Naive thymus-derived CD4-positive, alpha-beta T cell (primary cell): ENCODE measurements at regions not wholly inside any gene's neighbourhood (a gene's known extent, or its start where the extent isn't known, plus 50 kb on each side); places are given as distances from the start of the nearest gene placed in this dataset.
A peak's percentile ranks its signal among the peaks of the same experiment; 100 is the strongest.

ENCODE experiments used
- ATAC-seq: fragments of 150-1000 bp; cut with Tn5 transposase; 2 replicates; pipeline ENCODE4 v1.10.0; 2021; ENCODE audit warnings: mild to moderate bottlenecking, moderate library complexity
- CTCF ChIA-PET: fragments of 350-600 bp; sonication (Branson Sonifier 250); formaldehyde crosslinking; loops from one replicate; lab custom pipeline; 2021; ENCODE audit warnings: antibody characterized with exemption; lab: Charles Lee
- POLR2A ChIA-PET: fragments of 350-600 bp; sonication (Branson Sonifier 250); formaldehyde crosslinking; loops from one replicate; lab custom pipeline; 2021; ENCODE audit warnings: antibody characterized with exemption, inconsistent platforms; lab: Charles Lee
- DNase-seq, 9 donors: peaks; one replicate each; pipeline versions ENCODE4 v3.0.0 to v3.0.0-alpha.2; 2020 to 2022; ENCODE audit warnings: mixed read lengths in 1 of 9
- H3K27ac ChIP-seq: one replicate; pipeline ENCODE4 v1.7.0; 2013; ENCODE audit warnings: mild to moderate bottlenecking, low read depth, low read length, moderate library complexity
- H3K27me3 ChIP-seq, 2 donors: one replicate each; pipeline ENCODE4 v1.7.0; 2013; ENCODE audit warnings: low read length in 2 of 2, mild to moderate bottlenecking in 2 of 2, moderate library complexity in 2 of 2; ENCODE audit not compliant: control insufficient read depth in 2 of 2, insufficient read depth in 2 of 2
- H3K36me3 ChIP-seq, 3 experiments: 1 replicate in 2 of 3; 2 replicates in 1 of 3; pipeline ENCODE4 v1.7.0; 2013; ENCODE audit warnings: low read length in 3 of 3, mild to moderate bottlenecking in 3 of 3, moderate library complexity in 1 of 3; ENCODE audit not compliant: insufficient read depth in 3 of 3, control insufficient read depth in 2 of 3
- H3K4me1 ChIP-seq, 2 donors: one replicate each; pipeline ENCODE4 v1.7.0; 2013; ENCODE audit warnings: low read length in 2 of 2, mild to moderate bottlenecking in 2 of 2, moderate library complexity in 1 of 2; ENCODE audit not compliant: control insufficient read depth in 2 of 2, insufficient read depth in 2 of 2
- H3K4me3 ChIP-seq: 2 replicates; pipeline ENCODE4 v1.7.0; 2013; ENCODE audit warnings: mild to moderate bottlenecking, low read length
- H3K9me3 ChIP-seq, 3 experiments: 1 replicate in 2 of 3; 2 replicates in 1 of 3; pipeline ENCODE4 v1.7.0; 2013; ENCODE audit warnings: low read length in 3 of 3; ENCODE audit not compliant: control insufficient read depth in 2 of 3
- H3K27ac Mint-ChIP-seq, 9 donors: one replicate each; pipeline ENCODE4 v1.8.0; 2020 to 2022; ENCODE audit warnings: mixed read lengths in 9 of 9, mild to moderate bottlenecking in 8 of 9, moderate library complexity in 5 of 9, inconsistent platforms in 2 of 9
- H3K27me3 Mint-ChIP-seq, 5 donors: one replicate each; pipeline ENCODE4 v1.8.0; 2021 to 2022; ENCODE audit warnings: mixed read lengths in 5 of 5, mild to moderate bottlenecking in 1 of 5
- H3K36me3 Mint-ChIP-seq, 5 donors: one replicate each; pipeline ENCODE4 v1.8.0; 2020 to 2022; ENCODE audit warnings: mixed read lengths in 5 of 5, mild to moderate bottlenecking in 3 of 5, inconsistent platforms in 1 of 5
- H3K4me1 Mint-ChIP-seq, 7 donors: one replicate each; pipeline ENCODE4 v1.8.0; 2020 to 2022; ENCODE audit warnings: mixed read lengths in 7 of 7, mild to moderate bottlenecking in 3 of 7, inconsistent platforms in 1 of 7
- H3K4me3 Mint-ChIP-seq, 10 donors: one replicate each; pipeline ENCODE4 v1.8.0; 2020 to 2022; ENCODE audit warnings: mild to moderate bottlenecking in 10 of 10, mixed read lengths in 10 of 10, moderate library complexity in 6 of 10, inconsistent platforms in 2 of 10
- H3K9me3 Mint-ChIP-seq, 11 donors: one replicate each; pipeline ENCODE4 v1.8.0; 2020 to 2022; ENCODE audit warnings: mixed read lengths in 11 of 11, mild to moderate bottlenecking in 4 of 11, inconsistent platforms in 1 of 11, moderate library complexity in 1 of 11
- intact Hi-C, 2 donors: fragments of 100-400 bp; cut with micrococcal nuclease; formaldehyde crosslinking; loops; one replicate each; pipeline ENCODE4 v1.15.1; 2023

GRCh38 chr10:7486528-7486927 is 75.7 kb upstream of the SFMBT2 start:
- ChIA-PET POLR2A (interaction anchor here (0.6 kb wide), 1 partner anchor 21 kb away, joined by 3 read pairs; no protein-coding TSS in a partner anchor), CTCF (no interaction called here)
- Mint-ChIP-seq H3K27ac (peak overlapping the region in 7 of 9 donors; percentile 49 to 100 (median 78)), H3K4me1 (peaks cover 52 to 96% (median 85%) of the 10 kb centered on the region in 7 donors), H3K4me3 (peak overlapping the region in 5 of 10 donors; percentile 18 to 82 (median 42)), H3K36me3 (peaks cover 0 to 43% (median 6%) of the 10 kb centered on the region in 5 donors), H3K9me3 (peaks cover 0 to 24% (median 4%) of the 10 kb centered on the region in 11 donors), H3K27me3 (no peaks in the 10 kb centered on the region)
- no peaks in the 10 kb centered on the region for H3K9me3 ChIP-seq
- no peak overlapping the region for H3K27ac ChIP-seq
- intact Hi-C loops = loop anchor here in 1 of 2 donors (10.0 kb wide), 1 partner anchor 222 kb away; no protein-coding TSS in a partner anchor
- no peaks in the 10 kb centered on the region for H3K36me3 ChIP-seq
- no peak overlapping the region for H3K4me3 ChIP-seq
- peaks cover 47 to 60% of the 10 kb centered on the region in 2 donors for H3K4me1 ChIP-seq
- DNase-seq = no peak
- no peak for ATAC-seq
- H3K27me3 ChIP-seq = no peaks in the 10 kb centered on the region

GRCh38 chr10:7485799-7486198 is 75.0 kb upstream of the SFMBT2 start:
- Histone ChIP-seq H3K27me3 (no peaks in the 10 kb centered on the region), H3K4me3 (peak overlapping the region; percentile 34), H3K9me3 (no peaks in the 10 kb centered on the region), H3K4me1 (peaks cover 52 to 63% of the 10 kb centered on the region in 2 donors), H3K27ac (peak overlapping the region; percentile 73), H3K36me3 (no peaks in the 10 kb centered on the region)
- ChIA-PET CTCF (interaction anchor here (0.6 to 0.7 kb wide), 3 partner anchors 11 to 1068 kb away, joined by 3 read pairs; no protein-coding TSS in a partner anchor), POLR2A (interaction anchor here (1.2 to 1.9 kb wide), 3 partner anchors 13 to 20 kb away, joined by 5 to 14 read pairs (median 10); no protein-coding TSS in a partner anchor)
- H3K9me3 Mint-ChIP-seq = peaks cover 0 to 18% (median 2%) of the 10 kb centered on the region in 11 donors
- peak overlapping the region; percentile 78 to 100 (median 99) for H3K27ac Mint-ChIP-seq
- no peaks in the 10 kb centered on the region for H3K27me3 Mint-ChIP-seq
- H3K4me1 Mint-ChIP-seq = peaks cover 59 to 96% (median 85%) of the 10 kb centered on the region in 7 donors
- intact Hi-C loops = loop anchor here in 1 of 2 donors (2.0 to 10.0 kb wide), 3 partner anchors 77 to 565 kb away; no protein-coding TSS in a partner anchor
- ATAC-seq (no peak), DNase-seq (no peak)
- peaks cover 0 to 38% (median 6%) of the 10 kb centered on the region in 5 donors for H3K36me3 Mint-ChIP-seq
- H3K4me3 Mint-ChIP-seq = peak overlapping the region in 8 of 10 donors; percentile 63 to 85 (median 80)

- no peaks in the 10 kb centered on the region for H3K36me3 ChIP-seq
- H3K9me3 ChIP-seq = no peaks in the 10 kb centered on the region
- Mint-ChIP-seq H3K27ac (peak overlapping the region; percentile 93 to 100 (median 99)), H3K4me1 (peaks cover 62 to 96% (median 90%) of the 10 kb centered on the region in 7 donors), H3K36me3 (peaks cover 0 to 34% (median 6%) of the 10 kb centered on the region in 5 donors), H3K27me3 (no peaks in the 10 kb centered on the region), H3K9me3 (peaks cover 0 to 15% (median 2%) of the 10 kb centered on the region in 11 donors), H3K4me3 (peak overlapping the region; percentile 54 to 85 (median 78))
- H3K27me3 ChIP-seq = no peaks in the 10 kb centered on the region
- intact Hi-C loops = loop anchor here in 1 of 2 donors (2.0 to 10.0 kb wide), 3 partner anchors 76 to 564 kb away; no protein-coding TSS in a partner anchor
- DNase-seq (peak in 4 of 9 donors; percentile 13 to 43 (median 37)), ATAC-seq (no peak)
- H3K27ac ChIP-seq = peak overlapping the region; percentile 73
- POLR2A ChIA-PET = interaction anchor here (0.6 to 1.9 kb wide), 14 partner anchors 8 to 292 kb away, joined by 3 to 21 read pairs (median 6); partner anchors contain the start of gene SFMBT2
- peaks cover 58 to 69% of the 10 kb centered on the region in 2 donors for H3K4me1 ChIP-seq
- H3K4me3 ChIP-seq = peak overlapping the region; percentile 34
- CTCF ChIA-PET = interaction anchor here (0.6 to 1.6 kb wide), 4 partner anchors 8 to 203 kb away, joined by 3 to 6 read pairs (median 3); no protein-coding TSS in a partner anchor
Measured at GRCh38 chr10:7485244-7485556, 74.4 kb upstream of the SFMBT2 start.

GRCh38 chr10:7484456-7485243 is 73.8 kb upstream of the SFMBT2 start:
- ChIA-PET CTCF (interaction anchor here (0.6 to 1.6 kb wide), 6 partner anchors 8 to 1172 kb away, joined by 3 to 6 read pairs (median 3); no protein-coding TSS in a partner anchor), POLR2A (interaction anchor here (0.6 to 1.9 kb wide), 18 partner anchors 8 to 292 kb away, joined by 3 to 21 read pairs (median 5); partner anchors contain the start of gene SFMBT2)
- no peaks in the 10 kb centered on the region for H3K9me3 ChIP-seq
- Mint-ChIP-seq H3K9me3 (peaks cover 0 to 15% (median 2%) of the 10 kb centered on the region in 11 donors), H3K36me3 (peaks cover 0 to 32% (median 6%) of the 10 kb centered on the region in 5 donors), H3K4me3 (peak overlapping the region; percentile 54 to 85 (median 78)), H3K4me1 (peaks cover 67 to 96% (median 94%) of the 10 kb centered on the region in 7 donors), H3K27ac (peak overlapping the region; percentile 93 to 100 (median 99)), H3K27me3 (no peaks in the 10 kb centered on the region)
- intact Hi-C loops = loop anchor here (1.0 to 10.0 kb wide), 13 partner anchors 8 to 1523 kb away; partner anchors contain the start of gene SFMBT2 (in 1 of the 2)
- DNase-seq (peak in 8 of 9 donors; percentile 49 to 89 (median 82)), ATAC-seq (peak; percentile 92)
- H3K4me1 ChIP-seq = peaks cover 63 to 75% of the 10 kb centered on the region in 2 donors
- no peaks in the 10 kb centered on the region for H3K27me3 ChIP-seq
- H3K36me3 ChIP-seq = no peaks in the 10 kb centered on the region
- peak overlapping the region; percentile 34 for H3K4me3 ChIP-seq
- H3K27ac ChIP-seq = peak overlapping the region; percentile 73

GRCh38 chr10:7483848-7484247 is 73.0 kb upstream of the SFMBT2 start:
- ATAC-seq (peak; percentile 14), DNase-seq (peak in 6 of 9 donors; percentile 4 to 49 (median 41))
- Mint-ChIP-seq H3K9me3 (peaks cover 0 to 15% (median 2%) of the 10 kb centered on the region in 11 donors), H3K36me3 (peaks cover 0 to 32% (median 6%) of the 10 kb centered on the region in 5 donors), H3K4me3 (peak overlapping the region; percentile 57 to 83 (median 72)), H3K4me1 (peaks cover 61 to 96% (median 94%) of the 10 kb centered on the region in 7 donors), H3K27ac (peak overlapping the region; percentile 93 to 100 (median 99)), H3K27me3 (no peaks in the 10 kb centered on the region)
- CTCF ChIA-PET = interaction anchor here (0.7 to 1.6 kb wide), 4 partner anchors 9 to 1173 kb away, joined by 3 to 6 read pairs (median 4); no protein-coding TSS in a partner anchor
- H3K27me3 ChIP-seq = no peaks in the 10 kb centered on the region
- H3K4me1 ChIP-seq = peaks cover 68 to 74% of the 10 kb centered on the region in 2 donors
- POLR2A ChIA-PET = interaction anchor here (1.0 to 1.9 kb wide), 15 partner anchors 9 to 291 kb away, joined by 3 to 21 read pairs (median 5); partner anchors contain the start of gene SFMBT2
- no peaks in the 10 kb centered on the region for H3K36me3 ChIP-seq
- peak overlapping the region; percentile 9 for H3K4me3 ChIP-seq
- peak overlapping the region; percentile 67 for H3K27ac ChIP-seq
- H3K9me3 ChIP-seq = no peaks in the 10 kb centered on the region
- intact Hi-C loops = loop anchor here (1.0 to 10.0 kb wide), 13 partner anchors 8 to 1523 kb away; partner anchors contain the start of gene SFMBT2 (in 1 of the 2)
